IPS DF 19.7 (cell line): ENCODE measurements at regions not wholly inside any gene's neighbourhood (a gene's known extent, or its start where the extent isn't known, plus 50 kb on each side); places are given as distances from the start of the nearest gene placed in this dataset.

ENCODE experiments used
- DNase-seq: peaks from one replicate; pipeline ENCODE4 v3.0.0-alpha.2; 2013; ENCODE audit warnings: low read depth, low spot score

GRCh38 chr13:30126903-30127428, 180.4 kb downstream of the KATNAL1 start:
- no peak for DNase-seq

DNA sequence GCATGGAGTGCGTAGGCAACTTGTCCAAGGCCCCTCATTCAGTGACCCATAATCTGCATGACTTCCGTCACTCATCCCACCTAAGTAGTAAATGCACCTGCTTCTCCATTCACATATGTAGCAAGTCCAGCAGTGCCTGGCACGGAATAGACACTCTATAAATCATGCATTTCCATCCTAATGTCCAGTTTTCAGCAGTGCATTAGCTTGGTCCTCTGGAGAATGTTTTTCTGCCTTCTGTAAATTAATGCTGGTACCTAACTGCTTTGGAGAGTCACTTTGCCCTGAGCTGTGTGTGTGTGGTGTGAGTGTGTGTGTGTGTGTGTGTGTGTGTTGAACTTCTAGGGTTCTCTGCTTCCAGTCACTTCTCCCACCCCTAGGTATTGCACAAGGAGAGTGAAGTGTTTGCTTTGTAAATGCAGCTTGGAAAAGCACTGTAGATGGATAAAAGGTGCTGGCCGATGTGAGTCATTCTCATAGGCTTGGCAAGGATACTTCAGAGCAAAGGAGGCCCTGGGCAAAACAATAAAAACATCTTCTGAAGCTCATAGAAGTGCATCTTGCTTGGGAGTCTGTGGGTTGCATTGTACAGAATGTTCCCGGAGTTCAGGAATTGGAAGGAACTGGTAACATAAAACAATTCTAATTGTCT, 181.8 kb downstream of the KATNAL1 start:
- DNase-seq = no peak

DNA sequence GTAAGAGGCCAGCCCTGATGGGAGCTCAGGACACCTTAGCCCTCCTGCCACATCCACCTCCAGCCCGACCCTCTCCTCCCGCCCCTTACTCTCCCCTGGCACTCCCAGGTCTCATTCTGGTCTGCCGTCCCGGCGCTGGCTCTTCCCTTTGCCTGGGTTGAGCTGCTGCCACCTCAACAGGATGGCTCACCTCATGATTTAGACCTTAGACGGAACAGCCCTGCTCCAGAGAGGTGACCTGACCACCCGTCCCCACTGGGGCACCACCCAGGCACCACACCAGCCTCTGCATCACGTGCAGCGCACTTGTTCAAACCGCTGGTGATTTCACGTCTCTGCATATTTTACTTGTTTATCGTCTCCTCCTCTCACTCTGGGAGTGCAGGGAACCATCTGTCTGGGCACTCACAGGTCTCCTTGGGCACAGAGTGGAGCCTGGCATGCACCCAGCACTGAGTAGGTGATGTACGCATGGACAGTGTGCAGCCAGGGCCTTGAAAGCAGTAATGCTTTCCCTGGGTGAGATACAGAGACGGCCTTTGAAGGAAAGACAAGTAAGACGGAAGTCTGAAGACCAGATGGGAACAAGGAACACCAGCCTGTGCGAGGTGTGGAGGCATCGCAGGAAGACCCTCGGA, 183.1 kb downstream of the KATNAL1 start:
- no peak for DNase-seq

GRCh38 chr13:30123575-30123974, 183.8 kb downstream of the KATNAL1 start:
- no peak for DNase-seq

GRCh38 chr13:30121666-30122065, 185.7 kb downstream of the KATNAL1 start:
- DNase-seq = no peak

DNA sequence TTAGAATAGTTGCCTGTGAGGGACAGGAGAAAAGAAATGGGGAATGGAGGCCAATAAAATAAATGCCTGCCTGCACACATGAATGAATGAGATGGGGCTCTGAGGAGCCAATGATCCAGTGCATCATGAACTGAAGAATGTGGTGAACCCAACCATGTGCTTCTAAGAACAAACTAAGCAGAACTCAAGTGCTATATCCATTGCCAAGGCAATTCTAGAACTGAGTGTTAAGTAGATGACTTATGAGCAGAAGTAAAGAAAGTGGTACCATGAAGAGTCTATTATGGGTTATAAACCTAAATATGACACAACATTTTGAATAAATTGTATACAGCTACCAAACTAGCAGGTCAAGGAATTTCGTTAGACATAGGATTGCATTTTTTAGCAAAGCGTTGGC, 186.1 kb downstream of the KATNAL1 start:
- DNase-seq = no peak

DNA sequence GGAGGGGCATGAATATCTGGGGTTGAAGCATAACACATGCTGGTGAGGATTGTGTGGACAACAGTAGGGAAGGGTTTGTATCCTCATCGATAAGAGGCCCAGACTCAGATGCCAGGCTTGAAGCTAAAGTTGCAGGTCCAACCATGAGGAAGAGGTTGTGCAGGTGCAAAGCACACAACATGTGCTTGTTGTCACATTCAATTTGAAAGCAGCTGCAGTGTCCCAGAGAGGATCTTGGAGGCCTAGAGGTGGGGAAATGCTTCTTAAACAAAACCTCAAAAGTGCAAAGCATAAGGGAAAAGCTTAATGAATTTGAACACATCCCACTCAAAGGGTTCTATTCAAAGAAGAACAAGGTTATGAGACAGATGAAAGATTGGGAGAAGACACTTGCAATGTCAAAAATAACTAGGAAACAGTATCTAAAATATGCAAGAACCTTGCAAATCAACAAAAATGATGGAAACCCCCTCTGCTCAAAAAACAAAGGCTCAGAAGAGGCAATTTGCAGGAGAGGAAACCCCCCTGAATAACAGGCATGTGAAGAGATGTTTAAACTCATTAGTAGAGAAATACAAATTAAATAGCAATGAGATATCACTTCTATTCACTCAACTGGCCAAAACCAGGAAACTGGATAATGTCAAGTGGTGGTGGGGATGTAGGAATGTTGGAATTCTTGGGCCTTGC, 187.1 kb downstream of the KATNAL1 start:
- DNase-seq = no peak

- no peak for DNase-seq
Observed at GRCh38 chr13:30119476-30119875, 187.9 kb downstream of the KATNAL1 start.

- DNase-seq = no peak
Observed at GRCh38 chr13:30116379-30116778, 191.0 kb downstream of the KATNAL1 start.

GRCh38 chr13:30115257-30115600, 192.1 kb downstream of the KATNAL1 start:
- no peak for DNase-seq

GRCh38 chr13:30114571-30115256, 192.6 kb downstream of the KATNAL1 start:
- DNase-seq = no peak

- DNase-seq = no peak
Observed at GRCh38 chr13:30113983-30114570, 193.3 kb downstream of the KATNAL1 start.

DNA sequence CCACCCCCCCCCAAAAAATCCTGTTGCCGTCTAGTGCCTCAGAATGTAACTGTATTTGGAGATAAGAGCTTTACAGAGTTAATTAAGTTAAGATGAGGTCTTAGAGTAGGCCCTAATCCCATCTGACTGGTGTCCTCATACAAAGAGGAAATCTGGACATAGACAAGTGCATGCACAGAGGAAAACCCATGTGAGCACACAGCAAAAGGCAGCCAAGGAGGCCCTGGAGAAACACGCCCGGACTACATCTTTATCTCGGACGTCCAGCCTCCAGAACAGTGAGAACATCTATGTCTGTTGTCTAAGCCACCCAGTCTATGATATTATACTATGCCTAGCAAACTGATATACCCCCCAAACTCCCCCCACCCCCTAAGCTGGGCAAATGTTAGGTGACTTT, 193.8 kb downstream of the KATNAL1 start:
- no peak for DNase-seq

GRCh38 chr13:30112602-30113435, 194.5 kb downstream of the KATNAL1 start:
- no peak for DNase-seq

GRCh38 chr13:30111810-30112209, 195.5 kb downstream of the KATNAL1 start:
- no peak for DNase-seq

DNA sequence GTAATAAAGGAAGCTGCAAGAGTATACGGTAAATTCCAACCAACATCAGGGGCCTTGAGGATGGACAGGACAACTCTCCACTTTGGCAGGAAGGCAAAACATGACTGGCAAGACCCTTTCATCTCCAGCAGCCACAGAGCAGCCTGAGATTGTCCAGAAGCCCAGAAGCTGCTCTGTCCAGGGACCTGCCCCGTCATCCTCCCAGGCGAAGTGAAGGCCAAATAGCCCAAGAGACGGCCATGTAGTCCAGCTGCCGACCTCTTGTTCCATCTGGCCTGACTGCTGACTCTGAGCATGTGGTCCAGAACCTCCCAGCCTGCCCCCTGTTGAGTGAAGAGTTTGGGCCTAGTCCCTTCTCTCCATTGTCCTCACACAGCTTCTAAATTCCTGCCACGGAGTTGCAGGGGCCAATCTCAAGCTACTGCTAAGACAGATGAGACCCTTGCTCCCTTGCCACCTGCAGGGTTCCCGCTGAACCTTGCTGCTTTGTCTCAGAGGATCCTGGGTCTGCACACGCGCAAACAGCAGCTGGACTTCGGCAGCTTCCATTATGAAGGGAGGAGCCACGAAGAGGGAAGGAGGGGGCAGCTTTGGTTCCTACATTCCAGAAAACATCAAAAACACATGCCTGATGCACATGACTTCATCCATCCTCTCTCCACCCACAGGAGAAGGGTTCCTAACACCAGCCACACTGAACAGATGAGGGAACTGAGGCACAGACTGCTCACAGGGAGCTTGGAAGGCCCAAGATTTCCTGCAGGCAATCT, 196.9 kb downstream of the KATNAL1 start:
- no peak for DNase-seq

DNA sequence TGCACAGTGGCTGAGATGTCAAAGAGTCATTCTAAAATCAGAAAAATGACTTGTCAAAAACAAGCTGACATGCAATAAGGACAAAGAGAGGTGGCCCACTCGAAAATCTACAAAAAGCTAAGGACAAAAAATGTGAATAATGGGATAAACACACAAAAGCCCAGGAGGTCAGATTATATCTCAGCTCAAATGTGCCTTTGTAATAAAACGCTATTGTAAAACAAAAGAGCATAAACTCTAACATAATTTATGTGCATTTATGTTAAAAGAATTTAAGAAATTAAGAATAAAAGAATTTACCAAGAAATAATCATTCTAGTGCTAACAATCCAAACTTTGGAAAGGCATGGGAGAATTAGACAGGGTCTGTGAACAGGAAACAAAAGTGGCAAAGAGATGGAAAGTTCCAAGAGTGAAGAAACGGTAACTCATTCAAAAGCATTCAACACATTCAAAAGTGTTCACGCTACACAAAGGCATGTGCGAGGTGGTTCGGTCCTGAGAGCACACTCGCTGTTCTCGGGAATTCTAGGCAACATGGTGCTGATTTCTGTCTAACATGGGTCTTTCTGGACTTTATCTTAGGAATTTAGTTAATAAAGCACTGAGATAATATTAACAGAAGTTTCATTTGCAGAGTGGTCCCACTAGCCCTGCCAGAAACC, 197.7 kb downstream of the KATNAL1 start:
- DNase-seq = no peak

GRCh38 chr13:30108913-30109237, 198.5 kb downstream of the KATNAL1 start:
- DNase-seq = no peak

- DNase-seq = no peak
Observed at GRCh38 chr13:30108216-30108912, 199.0 kb downstream of the KATNAL1 start.
